Activated CD8-positive, alpha-beta memory T cell treated with anti-CD3 and anti-CD28 coated beads, Interleukin-2, amount 10 ng/mL, durations not matched to agents 7 days and 5 days (primary cell): ENCODE measurements at regions not wholly inside any gene's neighbourhood (a gene's known extent, or its start where the extent isn't known, plus 50 kb on each side); places are given as distances from the start of the nearest gene placed in this dataset.

Experiments used
- ATAC-seq: fragments of 150-1000 bp; cut with Tn5 transposase; one replicate; pipeline ENCODE4 v1.10.0; 2021; ENCODE audit warnings: moderate library complexity
- CTCF ChIA-PET: fragments of 350-600 bp; sonication (Branson Sonifier 250); formaldehyde crosslinking; loops from one replicate; lab custom pipeline; 2021; ENCODE audit warnings: antibody characterized with exemption; lab: Charles Lee
- DNase-seq: peaks from one replicate; pipeline ENCODE4 v3.0.0-alpha.2; 2020
- H3K27ac Mint-ChIP-seq: one replicate; pipeline ENCODE4 v1.8.0; 2021; ENCODE audit warnings: mild to moderate bottlenecking, mixed read lengths
- H3K27me3 Mint-ChIP-seq: one replicate; pipeline ENCODE4 v1.8.0; 2021; ENCODE audit warnings: mixed read lengths
- H3K36me3 Mint-ChIP-seq: one replicate; pipeline ENCODE4 v1.8.0; 2021; ENCODE audit warnings: mild to moderate bottlenecking, mixed read lengths
- H3K4me1 Mint-ChIP-seq: one replicate; pipeline ENCODE4 v1.8.0; 2021; ENCODE audit warnings: mixed read lengths
- H3K4me3 Mint-ChIP-seq: one replicate; pipeline ENCODE4 v1.8.0; 2021; ENCODE audit warnings: mild to moderate bottlenecking, moderate library complexity, mixed read lengths
- H3K9me3 Mint-ChIP-seq: one replicate; pipeline ENCODE4 v1.8.0; 2022; ENCODE audit warnings: low read depth, mixed read lengths

DNA sequence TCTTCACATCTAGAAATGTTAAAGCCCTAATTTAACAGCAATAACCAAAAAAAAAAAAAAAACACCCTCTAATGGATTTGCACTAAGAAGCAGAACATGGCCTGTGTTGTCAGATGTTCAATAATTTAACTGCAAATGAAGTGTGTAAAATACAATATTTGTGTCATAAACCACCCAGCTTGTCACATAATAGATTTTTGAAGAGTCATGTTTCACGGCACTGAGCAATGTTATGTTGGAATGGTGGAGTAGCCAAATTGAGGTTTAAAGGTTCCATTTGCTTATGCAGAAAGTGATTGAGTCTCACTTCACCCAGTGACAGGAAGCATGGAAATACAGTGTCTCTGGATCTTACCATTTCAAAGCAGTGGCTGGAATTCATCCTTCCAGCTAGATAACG, 173.2 kb upstream of the XYLT1 start:
- no peak for DNase-seq
- Mint-ChIP-seq H3K27ac (no peak overlapping the region), H3K4me1 (no peaks in the 10 kb centered on the region), H3K9me3 (no peaks in the 10 kb centered on the region), H3K27me3 (peaks cover 2% of the 10 kb centered on the region), H3K36me3 (no peaks in the 10 kb centered on the region), H3K4me3 (no peak overlapping the region)
- ATAC-seq = no peak
- CTCF ChIA-PET = no interaction called here

DNA sequence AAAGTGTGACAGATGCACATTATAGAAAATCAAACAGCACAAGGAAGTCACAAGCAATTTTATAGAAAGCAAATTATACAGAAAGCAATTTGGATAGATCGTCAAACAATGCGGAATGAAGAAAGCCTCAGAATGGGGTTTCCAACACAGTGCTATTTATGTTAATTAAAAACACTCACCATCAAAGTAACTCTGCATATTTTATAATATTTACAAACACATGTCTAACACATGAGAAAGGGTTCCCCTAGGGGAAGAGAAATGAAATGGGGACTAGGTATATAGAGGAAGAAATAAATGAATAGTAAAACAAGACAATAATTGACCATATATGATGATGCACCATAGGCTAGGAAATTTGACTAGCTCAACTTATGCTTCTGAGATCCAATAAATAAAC, 171.2 kb upstream of the XYLT1 start:
- DNase-seq (no peak), ATAC-seq (no peak)
- no peaks in the 10 kb centered on the region for H3K9me3 Mint-ChIP-seq
- no peak overlapping the region for H3K27ac Mint-ChIP-seq
- H3K27me3 Mint-ChIP-seq = peaks cover 2% of the 10 kb centered on the region
- H3K4me3 Mint-ChIP-seq = no peak overlapping the region
- H3K4me1 Mint-ChIP-seq = no peaks in the 10 kb centered on the region
- H3K36me3 Mint-ChIP-seq = no peaks in the 10 kb centered on the region
- CTCF ChIA-PET = no interaction called here

GRCh38 chr16:17638134-17638533, 167.4 kb upstream of the XYLT1 start:
- Mint-ChIP-seq H3K36me3 (no peaks in the 10 kb centered on the region), H3K27ac (no peak overlapping the region), H3K4me1 (no peaks in the 10 kb centered on the region), H3K4me3 (no peak overlapping the region), H3K9me3 (no peaks in the 10 kb centered on the region), H3K27me3 (peaks cover 5% of the 10 kb centered on the region)
- no peak for DNase-seq
- CTCF ChIA-PET = interaction anchor here (1.2 kb wide), 1 partner anchor 59 kb away, joined by 4 read pairs; no protein-coding TSS in a partner anchor
- no peak for ATAC-seq

- H3K4me1 Mint-ChIP-seq = no peaks in the 10 kb centered on the region
- ATAC-seq (no peak), DNase-seq (no peak)
- H3K27ac Mint-ChIP-seq = no peak overlapping the region
- no peaks in the 10 kb centered on the region for H3K36me3 Mint-ChIP-seq
- H3K4me3 Mint-ChIP-seq = no peak overlapping the region
- peaks cover 9% of the 10 kb centered on the region for H3K27me3 Mint-ChIP-seq
- CTCF ChIA-PET = no interaction called here
- H3K9me3 Mint-ChIP-seq = no peaks in the 10 kb centered on the region
These were observed 164.4 kb upstream of the XYLT1 start for GRCh38 chr16:17635183-17635582.

DNA sequence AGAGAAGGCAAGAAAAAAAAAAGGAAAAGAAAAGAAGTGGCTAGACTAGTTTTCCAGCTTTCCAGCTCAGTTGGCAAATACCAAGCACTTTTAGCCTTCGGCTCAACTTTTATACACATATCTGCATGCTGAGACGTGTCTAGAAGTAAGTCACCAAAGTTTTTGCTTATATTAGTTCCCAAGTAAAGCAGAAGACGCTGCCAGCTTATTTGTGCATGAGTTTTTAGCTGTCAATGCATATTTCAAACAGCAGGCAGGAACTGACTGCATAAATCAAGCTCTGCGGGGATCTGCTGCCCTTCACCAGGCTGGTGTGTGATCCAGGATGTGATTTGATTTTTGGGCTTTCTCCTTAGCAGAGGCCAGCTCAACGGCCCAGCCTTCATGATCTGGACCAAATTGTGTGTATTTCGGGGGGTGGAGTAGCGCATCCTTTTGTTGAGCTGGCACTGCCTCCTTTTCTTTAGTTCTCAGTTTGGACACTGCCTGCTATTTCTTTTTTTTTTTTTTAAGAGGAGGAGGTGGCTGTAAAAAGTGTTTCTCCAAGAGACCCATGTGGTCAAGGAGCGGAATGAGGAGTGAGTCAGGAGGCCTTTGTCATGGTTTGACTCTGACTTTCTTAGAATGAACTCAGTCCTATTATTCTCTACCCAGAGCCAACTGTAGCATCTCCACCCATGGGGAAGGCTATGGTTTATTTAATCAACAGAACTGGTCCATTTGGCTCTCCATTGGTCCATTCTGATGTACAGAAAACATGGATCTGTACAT, 162.6 kb upstream of the XYLT1 start:
- Mint-ChIP-seq H3K27me3 (peaks cover 9% of the 10 kb centered on the region), H3K27ac (no peak overlapping the region), H3K4me3 (no peak overlapping the region), H3K36me3 (no peaks in the 10 kb centered on the region), H3K4me1 (no peaks in the 10 kb centered on the region), H3K9me3 (no peaks in the 10 kb centered on the region)
- ATAC-seq (no peak), DNase-seq (no peak)
- CTCF ChIA-PET = no interaction called here

DNA sequence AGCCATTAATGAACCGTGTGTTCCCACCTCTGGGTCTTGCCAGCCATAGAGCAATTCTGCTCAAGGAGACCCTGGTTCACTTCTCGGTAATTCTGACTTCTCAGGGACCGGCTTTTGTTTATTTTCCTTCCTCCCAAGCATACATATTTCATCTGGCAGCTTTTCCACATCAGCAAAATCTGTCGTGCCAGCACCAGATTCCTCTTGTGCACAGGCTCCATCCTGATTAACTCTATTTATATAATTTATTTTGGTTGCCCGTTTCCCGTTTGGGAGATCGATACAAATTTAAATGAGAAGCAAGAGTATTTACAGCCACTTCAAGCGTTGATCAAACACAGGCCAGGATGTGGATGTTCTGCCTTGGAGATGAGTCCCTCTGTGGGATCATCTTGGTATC, 161.9 kb upstream of the XYLT1 start:
- H3K27me3 Mint-ChIP-seq = peaks cover 9% of the 10 kb centered on the region
- H3K36me3 Mint-ChIP-seq = no peaks in the 10 kb centered on the region
- DNase-seq = no peak
- no peaks in the 10 kb centered on the region for H3K4me1 Mint-ChIP-seq
- no peak overlapping the region for H3K27ac Mint-ChIP-seq
- ATAC-seq = no peak
- H3K4me3 Mint-ChIP-seq = no peak overlapping the region
- CTCF ChIA-PET = no interaction called here
- no peaks in the 10 kb centered on the region for H3K9me3 Mint-ChIP-seq

- H3K9me3 Mint-ChIP-seq = peaks cover 8% of the 10 kb centered on the region
- DNase-seq (no peak), ATAC-seq (no peak)
- CTCF ChIA-PET = no interaction called here
- no peaks in the 10 kb centered on the region for H3K4me1 Mint-ChIP-seq
- H3K36me3 Mint-ChIP-seq = peaks cover 1% of the 10 kb centered on the region
- H3K27ac Mint-ChIP-seq = no peak overlapping the region
- no peak overlapping the region for H3K4me3 Mint-ChIP-seq
- H3K27me3 Mint-ChIP-seq = peaks cover 9% of the 10 kb centered on the region
These were observed 159.2 kb upstream of the XYLT1 start for GRCh38 chr16:17629936-17630335.

- CTCF ChIA-PET = no interaction called here
- H3K9me3 Mint-ChIP-seq = peaks cover 12% of the 10 kb centered on the region
- ATAC-seq = no peak
These were observed 158.2 kb upstream of the XYLT1 start for GRCh38 chr16:17628983-17629382.

DNA sequence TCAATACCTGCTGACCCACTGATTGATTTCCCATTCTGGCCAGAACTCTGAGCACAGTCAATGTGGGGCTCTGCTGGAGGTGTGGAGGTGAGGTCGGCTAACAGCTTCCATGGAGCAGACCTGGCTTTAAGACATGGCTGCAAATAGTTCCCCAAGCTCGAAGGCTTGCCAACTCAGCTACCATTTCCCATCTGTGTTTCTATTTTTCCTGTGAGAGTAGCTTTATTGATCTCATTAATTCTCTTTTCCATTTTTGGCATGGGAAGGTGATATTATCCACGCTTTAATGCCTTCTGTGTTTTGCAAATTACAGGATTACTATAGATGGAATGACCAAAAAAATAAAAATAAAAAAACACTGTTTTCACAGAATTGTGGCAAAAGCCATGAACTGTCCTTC, 151.6 kb upstream of the XYLT1 start:
- Mint-ChIP-seq H3K4me3 (no peak overlapping the region), H3K27me3 (peaks cover 3% of the 10 kb centered on the region), H3K4me1 (no peaks in the 10 kb centered on the region), H3K36me3 (peaks cover 1% of the 10 kb centered on the region), H3K9me3 (peaks cover 11% of the 10 kb centered on the region), H3K27ac (no peak overlapping the region)
- CTCF ChIA-PET = no interaction called here
- ATAC-seq = no peak
- no peak for DNase-seq

More at GRCh38 chr16:17628983-17629382, 158.2 kb upstream of the XYLT1 start:
- no peak for DNase-seq
- H3K4me3 Mint-ChIP-seq = no peak overlapping the region
- no peaks in the 10 kb centered on the region for H3K4me1 Mint-ChIP-seq
- no peak overlapping the region for H3K27ac Mint-ChIP-seq
- H3K27me3 Mint-ChIP-seq = peaks cover 9% of the 10 kb centered on the region
- peaks cover 1% of the 10 kb centered on the region for H3K36me3 Mint-ChIP-seq

DNA sequence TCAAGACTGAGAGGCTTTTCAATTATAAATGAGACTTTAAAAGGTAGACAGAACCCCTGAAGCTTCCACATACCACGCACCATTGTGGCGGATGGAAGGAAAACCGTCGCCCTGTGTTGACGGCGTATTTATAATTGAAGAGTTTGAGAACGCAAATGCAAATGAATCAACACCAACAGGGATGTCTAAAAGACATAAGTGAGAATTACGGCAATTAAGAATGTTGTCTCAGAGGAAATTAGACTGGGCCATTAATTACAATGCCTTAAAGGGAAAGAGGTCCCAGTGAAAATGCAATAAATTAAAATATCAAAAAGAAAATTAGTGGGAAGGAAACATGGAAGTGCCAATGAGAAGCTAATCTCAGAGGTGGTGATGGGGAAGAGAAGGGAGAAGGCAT, 148.5 kb upstream of the XYLT1 start:
- no peak for ATAC-seq
- CTCF ChIA-PET = no interaction called here
- no peaks in the 10 kb centered on the region for H3K4me1 Mint-ChIP-seq
- peaks cover 9% of the 10 kb centered on the region for H3K27me3 Mint-ChIP-seq
- H3K36me3 Mint-ChIP-seq = no peaks in the 10 kb centered on the region
- no peak for DNase-seq
- H3K9me3 Mint-ChIP-seq = no peaks in the 10 kb centered on the region
- H3K4me3 Mint-ChIP-seq = no peak overlapping the region
- H3K27ac Mint-ChIP-seq = no peak overlapping the region

DNA sequence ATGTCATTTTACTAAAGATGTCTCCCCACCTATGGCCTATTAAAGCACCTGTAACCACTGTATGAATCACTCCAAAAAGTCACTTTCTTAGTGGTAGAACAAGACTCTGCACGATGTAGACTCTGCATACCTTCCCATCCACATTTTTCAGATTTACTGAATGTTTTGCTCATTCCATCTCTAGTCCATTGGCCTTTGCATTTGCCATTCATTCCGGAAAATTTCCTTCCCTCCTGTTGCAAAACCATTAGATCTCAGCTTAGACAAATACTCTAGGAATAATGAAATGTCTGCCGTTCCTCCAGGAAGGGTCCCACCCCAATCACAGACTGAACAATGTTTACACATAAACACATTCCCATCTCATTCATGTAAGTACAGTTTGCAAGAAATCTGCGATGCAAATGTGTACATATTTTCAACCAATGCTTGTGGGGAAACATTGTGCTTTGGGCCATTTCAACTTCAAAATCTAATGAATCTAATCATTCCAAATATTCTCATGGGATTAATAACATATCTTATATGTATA, 146.3 kb upstream of the XYLT1 start:
- Mint-ChIP-seq H3K27ac (no peak overlapping the region), H3K36me3 (no peaks in the 10 kb centered on the region), H3K4me1 (no peaks in the 10 kb centered on the region), H3K27me3 (peaks cover 7% of the 10 kb centered on the region), H3K9me3 (no peaks in the 10 kb centered on the region), H3K4me3 (no peak overlapping the region)
- ATAC-seq (no peak), DNase-seq (no peak)
- CTCF ChIA-PET = no interaction called here

GRCh38 chr16:17612336-17612735, 141.6 kb upstream of the XYLT1 start:
- Mint-ChIP-seq H3K9me3 (no peaks in the 10 kb centered on the region), H3K27me3 (peaks cover 14% of the 10 kb centered on the region), H3K27ac (no peak overlapping the region), H3K4me3 (no peak overlapping the region), H3K36me3 (no peaks in the 10 kb centered on the region), H3K4me1 (peaks cover 6% of the 10 kb centered on the region)
- CTCF ChIA-PET = no interaction called here
- DNase-seq (no peak), ATAC-seq (no peak)

GRCh38 chr16:17607609-17608008, 136.8 kb upstream of the XYLT1 start:
- CTCF ChIA-PET = interaction anchor here (1.4 kb wide), 1 partner anchor 29 kb away, joined by 4 read pairs; no protein-coding TSS in a partner anchor
- H3K4me1 Mint-ChIP-seq = peaks cover 25% of the 10 kb centered on the region
- DNase-seq (no peak), ATAC-seq (no peak)
- no peak overlapping the region for H3K4me3 Mint-ChIP-seq
- H3K9me3 Mint-ChIP-seq = peaks cover 2% of the 10 kb centered on the region
- no peaks in the 10 kb centered on the region for H3K36me3 Mint-ChIP-seq
- H3K27ac Mint-ChIP-seq = no peak overlapping the region
- H3K27me3 Mint-ChIP-seq = peaks cover 9% of the 10 kb centered on the region

DNA sequence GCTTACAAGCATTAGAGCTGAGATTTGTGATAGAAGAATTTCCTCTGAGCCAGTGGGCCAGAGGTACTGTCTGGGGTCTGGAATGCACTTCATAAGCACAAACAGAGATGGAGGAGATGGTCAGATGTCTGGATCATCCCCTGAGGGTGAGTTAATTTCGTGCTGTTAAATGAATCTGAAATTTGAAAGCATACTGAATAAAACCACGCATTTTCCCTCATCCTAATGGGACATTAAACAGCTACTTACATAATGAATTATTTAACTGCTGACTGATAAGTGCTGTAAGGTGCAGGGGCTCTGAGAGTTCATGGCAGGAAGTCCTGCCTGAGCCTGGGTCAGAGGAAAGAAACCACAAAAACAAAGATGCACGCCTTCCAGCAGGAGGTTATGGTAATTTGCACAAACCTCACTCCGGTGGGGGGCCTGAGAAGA, 136.3 kb upstream of the XYLT1 start:
- Mint-ChIP-seq H3K27me3 (peaks cover 9% of the 10 kb centered on the region), H3K9me3 (peaks cover 2% of the 10 kb centered on the region), H3K27ac (no peak overlapping the region), H3K36me3 (no peaks in the 10 kb centered on the region), H3K4me3 (no peak overlapping the region), H3K4me1 (peaks cover 26% of the 10 kb centered on the region)
- peak; percentile 49 for DNase-seq
- peak; percentile 53 for ATAC-seq
- CTCF ChIA-PET = interaction anchor here (1.4 kb wide), 1 partner anchor 28 kb away, joined by 4 read pairs; no protein-coding TSS in a partner anchor
